GM12878 (cell line): ENCODE measurements at regions not wholly inside any gene's neighbourhood (a gene's known extent, or its start where the extent isn't known, plus 50 kb on each side); places are given as distances from the start of the nearest gene placed in this dataset.

Experiments used
- HCFC1 ChIP-seq: fragments of 150-350 bp; IDR thresholded peaks from 2 replicates; pipeline ENCODE4 v1.6.1; 2014; ENCODE audit warnings: low read length
- RFX5 ChIP-seq: IDR thresholded peaks from 2 replicates; pipeline ENCODE4 v1.6.1; 2011; ENCODE audit warnings: low read depth, low read length, improper control_type of control experiment

DNA sequence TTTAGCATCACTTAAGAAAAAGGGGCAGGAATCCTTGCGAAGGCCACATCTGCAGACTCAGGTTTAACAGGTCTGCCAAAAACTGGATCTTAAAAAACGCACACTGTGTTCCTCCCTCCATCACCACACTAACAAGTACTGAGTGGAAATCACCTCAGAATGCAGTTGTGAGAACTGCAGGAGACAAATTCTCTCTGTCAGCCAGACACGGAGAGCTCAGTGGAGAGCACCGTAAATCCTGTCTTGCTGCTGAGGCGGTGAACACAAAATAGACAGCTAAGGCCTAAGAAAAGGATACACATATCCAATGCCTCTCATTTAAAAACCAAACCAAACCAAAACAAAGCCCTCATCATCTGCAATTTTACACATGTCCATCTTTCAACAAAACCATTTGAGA is 1287.6 kb downstream of the EFNB2 start:
- TF ChIP-seq HCFC1 = no peak
- no peak for TF ChIP-seq RFX5
